Mesodermal cell (in vitro differentiated cells): ENCODE measurements at regions not wholly inside any gene's neighbourhood (a gene's known extent, or its start where the extent isn't known, plus 50 kb on each side); places are given as distances from the start of the nearest gene placed in this dataset.
"Not testable (repeated sequence)": the region's sequence is repeated elsewhere in the genome, so short reads cannot be mapped to it uniquely, and the experiment has no call there.

Experiments used
- H3K27ac ChIP-seq: 2 replicates; pipeline ENCODE4 v1.7.0; 2013; ENCODE audit warnings: mild to moderate bottlenecking, low read depth, low read length, moderate library complexity; ENCODE audit not compliant: severe bottlenecking
- H3K36me3 ChIP-seq: 2 replicates; pipeline ENCODE4 v1.7.1; 2013; ENCODE audit warnings: mild to moderate bottlenecking, low read length, moderate library complexity; ENCODE audit not compliant: control insufficient read depth, insufficient read depth
- H3K4me1 ChIP-seq: one replicate; pipeline ENCODE4 v1.7.1; 2013; ENCODE audit warnings: mild to moderate bottlenecking, low read length; ENCODE audit not compliant: insufficient read depth, control insufficient read depth, poor library complexity, severe bottlenecking
- H3K4me3 ChIP-seq: 2 replicates; pipeline ENCODE4 v1.7.0; 2013; ENCODE audit warnings: low read length, control low read depth, mild to moderate bottlenecking; ENCODE audit not compliant: insufficient read depth, poor library complexity, severe bottlenecking; ENCODE audit errors: extremely low read depth
- H3K9me3 ChIP-seq: 2 replicates; pipeline ENCODE4 v1.7.1; 2013; ENCODE audit warnings: mild to moderate bottlenecking, low read length, moderate library complexity; ENCODE audit not compliant: control insufficient read depth
- WGBS, 2 experiments: methylation state at CpG; one replicate each; pipeline ENCODE4 v1.1.5; 2013; ENCODE audit warnings: missing lambda C conversion rate in 2 of 2; ENCODE audit not compliant: insufficient coverage in 2 of 2; 5-methylcytosine and 5-hydroxymethylcytosine counted together

GRCh38 chrX:43279341-43279808 is 376.7 kb upstream of the MAOA start:
- no peaks in the 10 kb centered on the region for H3K9me3 ChIP-seq
- no peaks in the 10 kb centered on the region for H3K36me3 ChIP-seq
- no peaks in the 10 kb centered on the region for H3K4me1 ChIP-seq
- no peak overlapping the region for H3K27ac ChIP-seq
- H3K4me3 ChIP-seq: no peak overlapping the region
- WGBS, 2 experiments: 94 to 96% methylated on average over 18 to 25 of the region's 38 CpGs

GRCh38 chrX:43283187-43283586 is 372.9 kb upstream of the MAOA start:
- Histone ChIP-seq H3K4me1 (no peaks in the 10 kb centered on the region), H3K9me3 (no peaks in the 10 kb centered on the region), H3K36me3 (no peaks in the 10 kb centered on the region), H3K4me3 (no peak overlapping the region), H3K27ac (no peak overlapping the region)
- WGBS, 2 experiments: 100% methylated on average over 1 of the region's 1 CpG; no CpG with 5 or more reads in 1 of the 2 experiments

GRCh38 chrX:43311625-43312024 is 344.5 kb upstream of the MAOA start:
- H3K36me3 ChIP-seq, H3K27ac ChIP-seq, H3K4me3 ChIP-seq, H3K4me1 ChIP-seq, H3K9me3 ChIP-seq: not testable (repeated sequence)
- WGBS, 2 experiments: no CpG with 5 or more reads among the region's 4 CpGs

GRCh38 chrX:43313035-43313434 is 343.1 kb upstream of the MAOA start:
- no peaks in the 10 kb centered on the region for H3K9me3 ChIP-seq
- H3K4me1 ChIP-seq: no peaks in the 10 kb centered on the region
- no peak overlapping the region for H3K27ac ChIP-seq
- no peak overlapping the region for H3K4me3 ChIP-seq
- no CpG with 5 or more reads among the region's 1 CpG for WGBS, 2 experiments
- H3K36me3 ChIP-seq: no peaks in the 10 kb centered on the region

GRCh38 chrX:43314525-43314924 is 341.6 kb upstream of the MAOA start:
- H3K36me3 ChIP-seq: no peaks in the 10 kb centered on the region
- 100% methylated on average over 1 of the region's 3 CpGs; no CpG with 5 or more reads in 1 of the 2 experiments for WGBS, 2 experiments

GRCh38 chrX:43315622-43316021 is 340.5 kb upstream of the MAOA start:
- no peak overlapping the region for H3K4me3 ChIP-seq
- WGBS, 2 experiments: no CpG with 5 or more reads among the region's 4 CpGs
- H3K4me1 ChIP-seq: no peaks in the 10 kb centered on the region

More at GRCh38 chrX:43314525-43314924, 341.6 kb upstream of the MAOA start:
- no peaks in the 10 kb centered on the region for H3K9me3 ChIP-seq
- H3K4me1 ChIP-seq: no peaks in the 10 kb centered on the region
- H3K4me3 ChIP-seq: no peak overlapping the region
- H3K27ac ChIP-seq: no peak overlapping the region

GRCh38 chrX:43316146-43316545 is 340.0 kb upstream of the MAOA start:
- Histone ChIP-seq H3K27ac (no peak overlapping the region), H3K36me3 (no peaks in the 10 kb centered on the region), H3K4me3 (no peak overlapping the region), H3K9me3 (no peaks in the 10 kb centered on the region), H3K4me1 (no peaks in the 10 kb centered on the region)
- no CpG with 5 or more reads among the region's 2 CpGs for WGBS, 2 experiments

More at GRCh38 chrX:43315622-43316021, 340.5 kb upstream of the MAOA start:
- Histone ChIP-seq H3K36me3 (no peaks in the 10 kb centered on the region), H3K9me3 (no peaks in the 10 kb centered on the region), H3K27ac (no peak overlapping the region)

GRCh38 chrX:43317378-43317777 is 338.7 kb upstream of the MAOA start:
- no peaks in the 10 kb centered on the region for H3K4me1 ChIP-seq
- no peak overlapping the region for H3K27ac ChIP-seq
- H3K36me3 ChIP-seq: no peaks in the 10 kb centered on the region
- no peak overlapping the region for H3K4me3 ChIP-seq
- WGBS, 2 experiments: 100% methylated on average over 1 of the region's 1 CpG; no CpG with 5 or more reads in 1 of the 2 experiments
- H3K9me3 ChIP-seq: no peaks in the 10 kb centered on the region

- Histone ChIP-seq H3K4me1 (no peaks in the 10 kb centered on the region), H3K36me3 (no peaks in the 10 kb centered on the region), H3K4me3 (no peak overlapping the region), H3K9me3 (peaks cover 4% of the 10 kb centered on the region), H3K27ac (no peak overlapping the region)
- WGBS, 2 experiments: 89 to 97% methylated on average over 4 to 7 of the region's 9 CpGs
These were observed 327.6 kb upstream of the MAOA start for GRCh38 chrX:43328358-43328946.

GRCh38 chrX:43333543-43333942 is 322.6 kb upstream of the MAOA start:
- WGBS, 2 experiments: no CpG with 5 or more reads among the region's 1 CpG

GRCh38 chrX:43345166-43345565 is 310.9 kb upstream of the MAOA start:
- Histone ChIP-seq H3K4me1 (no peaks in the 10 kb centered on the region), H3K9me3 (no peaks in the 10 kb centered on the region), H3K27ac (no peak overlapping the region), H3K36me3 (no peaks in the 10 kb centered on the region), H3K4me3 (no peak overlapping the region)
- no CpG with 5 or more reads among the region's 2 CpGs for WGBS, 2 experiments

More at GRCh38 chrX:43333543-43333942, 322.6 kb upstream of the MAOA start:
- Histone ChIP-seq H3K4me1 (no peaks in the 10 kb centered on the region), H3K27ac (no peak overlapping the region), H3K9me3 (peaks cover 4% of the 10 kb centered on the region), H3K4me3 (no peak overlapping the region), H3K36me3 (no peaks in the 10 kb centered on the region)
